PC-9 (cell line): ENCODE measurements at regions not wholly inside any gene's neighbourhood (a gene's known extent, or its start where the extent isn't known, plus 50 kb on each side); places are given as distances from the start of the nearest gene placed in this dataset.

ENCODE experiments used
- CTCF ChIP-seq: fragments of 200-600 bp; sonication (generic); conservative IDR thresholded peaks from 2 replicates; pipeline ENCODE4 v1.6.1; 2017; ENCODE audit warnings: mixed run types, antibody characterized with exemption, mild to moderate bottlenecking, moderate library complexity
- EZH2 ChIP-seq: fragments of 200-600 bp; sonication (generic); IDR thresholded peaks from 2 replicates; pipeline ENCODE4 v1.8.0; 2017; ENCODE audit warnings: antibody characterized with exemption, low read depth

GRCh38 chr16:54431997-54432896 lies 145.7 kb upstream of the IRX3 start:
- TF ChIP-seq CTCF (no peak), EZH2 (no peak)
